ENCODE measurements at regions not wholly inside any gene's neighbourhood (a gene's known extent, or its start where the extent isn't known, plus 50 kb on each side); places are given as distances from the start of the nearest gene placed in this dataset.

DNA sequence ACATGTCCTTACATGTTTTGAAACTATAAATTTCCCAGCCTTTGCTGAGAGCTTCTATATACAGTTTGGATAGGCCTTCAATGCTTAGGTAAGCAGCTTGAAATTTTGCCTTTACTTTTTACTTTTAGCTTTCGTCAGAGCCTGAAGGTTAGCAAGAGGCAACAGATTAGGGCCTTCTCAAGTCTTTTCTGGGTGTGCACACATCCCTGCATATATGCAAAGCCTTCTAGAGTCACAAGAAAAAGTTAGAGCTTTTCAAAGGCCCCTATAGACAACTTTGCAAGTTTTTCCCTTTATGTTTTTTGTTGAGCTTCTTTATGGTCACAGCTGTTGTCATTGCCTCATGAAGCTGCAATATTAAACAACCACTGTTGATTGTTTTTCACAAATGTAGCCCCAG lies 778.4 kb downstream of the GALC start:
- Mint-ChIP-seq H3K27me3 (ENCODE audit: unreplicated experiment) (no peaks in the 10 kb centered on the region), H3K36me3 (ENCODE audit: insufficient read depth, unreplicated experiment) (no peaks in the 10 kb centered on the region), H3K4me1 (ENCODE audit: low read depth, unreplicated experiment) (no peaks in the 10 kb centered on the region), H3K9me3 (ENCODE audit: low read depth, unreplicated experiment) (no peaks in the 10 kb centered on the region), H3K4me3 (ENCODE audit: low read depth, unreplicated experiment) (no peak overlapping the region), H3K27ac (ENCODE audit: unreplicated experiment) (no peak overlapping the region)
- CTCF ChIA-PET = interaction anchor here (0.7 kb wide), 1 partner anchor 78 kb away, joined by 3 read pairs; no protein-coding TSS in a partner anchor
- DNase-seq = no peak
- TF ChIP-seq, protein P1, sequence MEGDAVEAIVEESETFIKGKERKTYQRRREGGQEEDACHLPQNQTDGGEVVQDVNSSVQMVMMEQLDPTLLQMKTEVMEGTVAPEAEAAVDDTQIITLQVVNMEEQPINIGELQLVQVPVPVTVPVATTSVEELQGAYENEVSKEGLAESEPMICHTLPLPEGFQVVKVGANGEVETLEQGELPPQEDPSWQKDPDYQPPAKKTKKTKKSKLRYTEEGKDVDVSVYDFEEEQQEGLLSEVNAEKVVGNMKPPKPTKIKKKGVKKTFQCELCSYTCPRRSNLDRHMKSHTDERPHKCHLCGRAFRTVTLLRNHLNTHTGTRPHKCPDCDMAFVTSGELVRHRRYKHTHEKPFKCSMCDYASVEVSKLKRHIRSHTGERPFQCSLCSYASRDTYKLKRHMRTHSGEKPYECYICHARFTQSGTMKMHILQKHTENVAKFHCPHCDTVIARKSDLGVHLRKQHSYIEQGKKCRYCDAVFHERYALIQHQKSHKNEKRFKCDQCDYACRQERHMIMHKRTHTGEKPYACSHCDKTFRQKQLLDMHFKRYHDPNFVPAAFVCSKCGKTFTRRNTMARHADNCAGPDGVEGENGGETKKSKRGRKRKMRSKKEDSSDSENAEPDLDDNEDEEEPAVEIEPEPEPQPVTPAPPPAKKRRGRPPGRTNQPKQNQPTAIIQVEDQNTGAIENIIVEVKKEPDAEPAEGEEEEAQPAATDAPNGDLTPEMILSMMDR (IDR thresholded peaks at IDR 0.05; ENCODE audit: unreplicated experiment) = no peak
- no TSS peak for BruUV-seq (replicated peaks)
- intact Hi-C loops (cut with micrococcal nuclease; ENCODE audit: unreplicated experiment) = no loop called here

DNA sequence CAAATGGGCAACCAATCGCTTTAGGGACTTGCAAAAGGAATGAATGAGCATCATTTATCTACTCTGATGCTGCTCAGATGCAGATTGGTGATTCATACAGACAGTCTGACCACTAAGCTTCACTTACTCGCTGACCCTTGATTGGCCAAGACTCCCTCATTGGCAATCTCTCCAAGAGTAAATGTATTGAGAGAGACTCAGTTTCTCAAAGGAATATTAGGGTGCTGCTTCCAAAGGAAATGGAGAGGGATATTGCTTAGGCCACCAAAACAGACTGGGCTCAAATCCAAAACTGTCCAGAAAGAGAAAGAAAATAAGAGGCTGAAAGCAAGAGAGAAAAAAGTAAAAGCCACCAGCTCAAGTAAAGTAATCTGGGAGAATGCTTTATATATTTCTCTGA lies 785.2 kb downstream of the GALC start:
- no TSS peak for BruUV-seq (replicated peaks)
- CTCF ChIA-PET = no interaction called here
- intact Hi-C loops (cut with micrococcal nuclease; ENCODE audit: unreplicated experiment) = no loop called here
- no peak for DNase-seq
- no peaks in the 10 kb centered on the region for H3K36me3 Mint-ChIP-seq (ENCODE audit: insufficient read depth, unreplicated experiment)
- no peaks in the 10 kb centered on the region for H3K27me3 Mint-ChIP-seq (ENCODE audit: unreplicated experiment)
- no peaks in the 10 kb centered on the region for H3K9me3 Mint-ChIP-seq (ENCODE audit: low read depth, unreplicated experiment)
- H3K4me1 Mint-ChIP-seq (ENCODE audit: low read depth, unreplicated experiment) = no peaks in the 10 kb centered on the region
- H3K4me3 Mint-ChIP-seq (ENCODE audit: low read depth, unreplicated experiment) = no peak overlapping the region
- TF ChIP-seq, protein P1 (IDR thresholded peaks at IDR 0.05; ENCODE audit: unreplicated experiment) = no peak
- H3K27ac Mint-ChIP-seq (ENCODE audit: unreplicated experiment) = no peak overlapping the region

DNA sequence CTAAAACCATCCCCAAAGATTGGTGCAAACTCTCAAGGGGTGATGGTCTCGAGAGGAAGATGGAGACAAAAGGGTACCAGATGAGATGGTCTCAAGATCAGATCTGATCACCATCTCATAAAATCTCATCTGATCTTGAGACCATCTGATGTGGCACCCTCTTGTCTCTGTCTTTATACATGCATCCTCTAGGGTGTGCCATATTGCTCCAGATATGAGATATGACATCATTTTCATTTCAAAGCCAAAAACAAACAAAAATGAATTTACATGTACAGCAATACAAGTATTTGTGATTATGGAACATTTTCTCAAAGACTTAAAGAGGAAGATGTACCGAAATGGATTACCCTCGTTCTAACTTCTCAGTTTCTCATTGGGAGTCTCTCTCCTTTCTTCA lies 787.2 kb downstream of the GALC start:
- Mint-ChIP-seq H3K9me3 (ENCODE audit: low read depth, unreplicated experiment) (no peaks in the 10 kb centered on the region), H3K27me3 (ENCODE audit: unreplicated experiment) (no peaks in the 10 kb centered on the region), H3K4me1 (ENCODE audit: low read depth, unreplicated experiment) (no peaks in the 10 kb centered on the region), H3K36me3 (ENCODE audit: insufficient read depth, unreplicated experiment) (no peaks in the 10 kb centered on the region), H3K4me3 (ENCODE audit: low read depth, unreplicated experiment) (no peak overlapping the region), H3K27ac (ENCODE audit: unreplicated experiment) (no peak overlapping the region)
- intact Hi-C loops (cut with micrococcal nuclease; ENCODE audit: unreplicated experiment) = loop anchor here (2.0 kb wide), 1 partner anchor 411 kb away; no protein-coding TSS in a partner anchor
- CTCF ChIA-PET = no interaction called here
- DNase-seq = no peak
- no TSS peak for BruUV-seq (replicated peaks)
- TF ChIP-seq, protein P1 (IDR thresholded peaks at IDR 0.05; ENCODE audit: unreplicated experiment) = no peak

DNA sequence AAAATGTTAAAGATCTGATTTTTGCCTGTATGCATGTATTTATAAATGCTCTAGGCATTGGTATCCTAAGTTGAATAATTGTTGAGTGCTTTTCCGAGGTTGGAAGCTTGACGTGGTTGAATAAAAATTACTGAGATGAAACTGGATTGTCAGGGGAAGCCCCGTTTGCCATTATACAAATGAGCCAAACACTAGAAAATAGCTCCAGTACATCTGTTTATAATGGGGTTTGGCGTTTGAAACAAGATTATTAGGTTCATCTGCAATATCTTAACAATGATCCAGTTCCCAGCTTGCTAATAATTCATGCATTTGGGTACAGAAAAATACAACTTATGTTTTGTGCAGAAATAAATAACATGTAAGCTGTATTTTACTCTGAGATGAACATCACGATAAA lies 789.6 kb downstream of the GALC start:
- no peaks in the 10 kb centered on the region for H3K27me3 Mint-ChIP-seq (ENCODE audit: unreplicated experiment)
- H3K27ac Mint-ChIP-seq (ENCODE audit: unreplicated experiment) = no peak overlapping the region
- no TSS peak for BruUV-seq (replicated peaks)
- CTCF ChIA-PET = no interaction called here
- no peaks in the 10 kb centered on the region for H3K9me3 Mint-ChIP-seq (ENCODE audit: low read depth, unreplicated experiment)
- H3K36me3 Mint-ChIP-seq (ENCODE audit: insufficient read depth, unreplicated experiment) = no peaks in the 10 kb centered on the region
- DNase-seq = no peak
- TF ChIP-seq, protein P1 (IDR thresholded peaks at IDR 0.05; ENCODE audit: unreplicated experiment) = no peak
- intact Hi-C loops (cut with micrococcal nuclease; ENCODE audit: unreplicated experiment) = no loop called here
- H3K4me1 Mint-ChIP-seq (ENCODE audit: low read depth, unreplicated experiment) = no peaks in the 10 kb centered on the region
- no peak overlapping the region for H3K4me3 Mint-ChIP-seq (ENCODE audit: low read depth, unreplicated experiment)

Measured in Calu3 (cell line).